HL-60 (cell line): ENCODE measurements at regions not wholly inside any gene's neighbourhood (a gene's known extent, or its start where the extent isn't known, plus 50 kb on each side); places are given as distances from the start of the nearest gene placed in this dataset.
"Not testable (repeated sequence)": the region's sequence is repeated elsewhere in the genome, so short reads cannot be mapped to it uniquely, and the experiment has no call there.

Experiments
- DNase-seq, 2 experiments: peaks; one replicate each; pipeline ENCODE4 v3.0.0-alpha.2; 2010 to 2020; ENCODE audit warnings: low read depth in 1 of 2, low spot score in 1 of 2
- H3K27ac ChIP-seq: fragments of 250-450 bp; sonication (Bioruptor Pico); replicated peaks from 2 replicates; pipeline ENCODE4 v1.5.1; 2020; ENCODE audit warnings: mild to moderate bottlenecking, moderate library complexity
- H3K27me3 ChIP-seq: fragments of 250-450 bp; sonication (Bioruptor Pico); 2 replicates; pipeline ENCODE4 v1.5.1; 2021; ENCODE audit warnings: mild to moderate bottlenecking, moderate library complexity; ENCODE audit not compliant: insufficient read depth, poor library complexity, severe bottlenecking
- H3K4me3 ChIP-seq: replicated peaks from 2 replicates; pipeline ENCODE4 v1.5.1; 2011; ENCODE audit warnings: mild to moderate bottlenecking, control low read depth, low read length; ENCODE audit not compliant: insufficient read depth
- GABPA ChIP-seq: IDR thresholded peaks from 2 replicates; pipeline ENCODE4 v1.6.1; 2012; ENCODE audit warnings: low read depth
- POLR2AphosphoS5 ChIP-seq: IDR thresholded peaks from 2 replicates; pipeline ENCODE4 v1.6.1; 2012; ENCODE audit warnings: low read depth
- SPI1 ChIP-seq: IDR thresholded peaks from 2 replicates; pipeline ENCODE4 v1.6.1; 2012; ENCODE audit warnings: low read depth, mild to moderate bottlenecking, borderline replicate concordance
- TF ChIP-seq, protein P1 (sequence below): IDR thresholded peaks from 2 replicates; pipeline ENCODE4 v1.6.1; 2012; ENCODE audit warnings: low read depth; ENCODE audit not compliant: insufficient replicate concordance
- TF ChIP-seq, protein P2 (sequence below): IDR thresholded peaks from one replicate; pipeline ENCODE4 v1.5.1; 2011; ENCODE audit warnings: low read length, control low read depth, inconsistent platforms; ENCODE audit not compliant: insufficient read depth

DNA sequence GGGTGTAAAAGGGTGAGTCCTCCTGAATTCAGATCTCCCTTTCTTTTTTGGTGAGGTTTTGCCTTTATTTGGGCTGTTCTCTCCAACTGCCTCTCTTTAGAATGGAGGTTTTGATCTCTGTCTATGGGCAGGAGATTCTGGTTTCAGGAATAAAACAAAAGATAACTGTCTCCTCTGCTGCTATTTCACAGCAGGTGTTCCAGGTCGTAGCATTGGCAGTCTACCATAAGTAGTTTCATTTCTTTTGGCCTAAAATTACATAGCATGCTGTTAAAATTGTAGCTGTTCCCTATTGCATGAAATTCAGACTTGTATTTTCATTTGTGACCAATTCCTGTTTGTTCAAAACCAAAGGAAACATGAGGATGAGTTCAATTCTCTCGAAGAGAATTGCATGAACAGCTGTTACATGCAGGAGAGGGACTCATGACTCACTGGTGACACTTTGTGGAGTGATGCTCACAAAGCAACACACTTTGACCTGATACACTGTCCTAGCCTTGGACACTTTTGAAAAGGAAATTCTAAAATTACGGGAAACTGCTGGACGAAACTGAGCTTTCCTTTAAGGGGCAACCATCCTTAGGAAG, 76.8 kb upstream of the SIRPG start:
- DNase-seq: peak in 1 of 2 experiments; percentile 63
- Histone ChIP-seq H3K27ac (no peak overlapping the region), H3K27me3 (no peaks in the 10 kb centered on the region)

GRCh38 chr20:1731828-1732375, 74.3 kb upstream of the SIRPG start:
- not testable (repeated sequence) for H3K27me3 ChIP-seq, H3K27ac ChIP-seq, DNase-seq, H3K4me3 ChIP-seq

More for the DNA sequence above, 76.8 kb upstream of the SIRPG start:
- no peak overlapping the region for H3K4me3 ChIP-seq
- TF ChIP-seq, protein P1, sequence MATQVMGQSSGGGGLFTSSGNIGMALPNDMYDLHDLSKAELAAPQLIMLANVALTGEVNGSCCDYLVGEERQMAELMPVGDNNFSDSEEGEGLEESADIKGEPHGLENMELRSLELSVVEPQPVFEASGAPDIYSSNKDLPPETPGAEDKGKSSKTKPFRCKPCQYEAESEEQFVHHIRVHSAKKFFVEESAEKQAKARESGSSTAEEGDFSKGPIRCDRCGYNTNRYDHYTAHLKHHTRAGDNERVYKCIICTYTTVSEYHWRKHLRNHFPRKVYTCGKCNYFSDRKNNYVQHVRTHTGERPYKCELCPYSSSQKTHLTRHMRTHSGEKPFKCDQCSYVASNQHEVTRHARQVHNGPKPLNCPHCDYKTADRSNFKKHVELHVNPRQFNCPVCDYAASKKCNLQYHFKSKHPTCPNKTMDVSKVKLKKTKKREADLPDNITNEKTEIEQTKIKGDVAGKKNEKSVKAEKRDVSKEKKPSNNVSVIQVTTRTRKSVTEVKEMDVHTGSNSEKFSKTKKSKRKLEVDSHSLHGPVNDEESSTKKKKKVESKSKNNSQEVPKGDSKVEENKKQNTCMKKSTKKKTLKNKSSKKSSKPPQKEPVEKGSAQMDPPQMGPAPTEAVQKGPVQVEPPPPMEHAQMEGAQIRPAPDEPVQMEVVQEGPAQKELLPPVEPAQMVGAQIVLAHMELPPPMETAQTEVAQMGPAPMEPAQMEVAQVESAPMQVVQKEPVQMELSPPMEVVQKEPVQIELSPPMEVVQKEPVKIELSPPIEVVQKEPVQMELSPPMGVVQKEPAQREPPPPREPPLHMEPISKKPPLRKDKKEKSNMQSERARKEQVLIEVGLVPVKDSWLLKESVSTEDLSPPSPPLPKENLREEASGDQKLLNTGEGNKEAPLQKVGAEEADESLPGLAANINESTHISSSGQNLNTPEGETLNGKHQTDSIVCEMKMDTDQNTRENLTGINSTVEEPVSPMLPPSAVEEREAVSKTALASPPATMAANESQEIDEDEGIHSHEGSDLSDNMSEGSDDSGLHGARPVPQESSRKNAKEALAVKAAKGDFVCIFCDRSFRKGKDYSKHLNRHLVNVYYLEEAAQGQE: no peak
- TF ChIP-seq GABPA (no peak), POLR2AphosphoS5 (no peak), SPI1 (no peak)
- TF ChIP-seq, protein P2, sequence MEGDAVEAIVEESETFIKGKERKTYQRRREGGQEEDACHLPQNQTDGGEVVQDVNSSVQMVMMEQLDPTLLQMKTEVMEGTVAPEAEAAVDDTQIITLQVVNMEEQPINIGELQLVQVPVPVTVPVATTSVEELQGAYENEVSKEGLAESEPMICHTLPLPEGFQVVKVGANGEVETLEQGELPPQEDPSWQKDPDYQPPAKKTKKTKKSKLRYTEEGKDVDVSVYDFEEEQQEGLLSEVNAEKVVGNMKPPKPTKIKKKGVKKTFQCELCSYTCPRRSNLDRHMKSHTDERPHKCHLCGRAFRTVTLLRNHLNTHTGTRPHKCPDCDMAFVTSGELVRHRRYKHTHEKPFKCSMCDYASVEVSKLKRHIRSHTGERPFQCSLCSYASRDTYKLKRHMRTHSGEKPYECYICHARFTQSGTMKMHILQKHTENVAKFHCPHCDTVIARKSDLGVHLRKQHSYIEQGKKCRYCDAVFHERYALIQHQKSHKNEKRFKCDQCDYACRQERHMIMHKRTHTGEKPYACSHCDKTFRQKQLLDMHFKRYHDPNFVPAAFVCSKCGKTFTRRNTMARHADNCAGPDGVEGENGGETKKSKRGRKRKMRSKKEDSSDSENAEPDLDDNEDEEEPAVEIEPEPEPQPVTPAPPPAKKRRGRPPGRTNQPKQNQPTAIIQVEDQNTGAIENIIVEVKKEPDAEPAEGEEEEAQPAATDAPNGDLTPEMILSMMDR: no peak

GRCh38 chr20:1730981-1731711, 73.6 kb upstream of the SIRPG start:
- not testable (repeated sequence) for DNase-seq, H3K27ac ChIP-seq, H3K27me3 ChIP-seq, H3K4me3 ChIP-seq

GRCh38 chr20:1727303-1727702, 69.7 kb upstream of the SIRPG start:
- H3K27ac ChIP-seq, H3K27me3 ChIP-seq, H3K4me3 ChIP-seq, DNase-seq: not testable (repeated sequence)

- Histone ChIP-seq H3K27me3 (no peaks in the 10 kb centered on the region), H3K27ac (no peak overlapping the region), H3K4me3 (no peak overlapping the region)
- no peak for DNase-seq
- TF ChIP-seq SPI1 (no peak), GABPA (no peak), POLR2AphosphoS5 (no peak)
- TF ChIP-seq, protein P1: no peak
- TF ChIP-seq, protein P2: no peak
Observed at GRCh38 chr20:1724901-1725300, 67.3 kb upstream of the SIRPG start.
